Activated B cell treated with CpG ODN at 0.5 μM for 24 hours (primary cell): ENCODE measurements at regions not wholly inside any gene's neighbourhood (a gene's known extent, or its start where the extent isn't known, plus 50 kb on each side); places are given as distances from the start of the nearest gene placed in this dataset.

Experiments used
- ATAC-seq: fragments of 200-7000 bp; cut with Tn5 transposase; one replicate; pipeline ENCODE4 v1.10.0; 2021; ENCODE audit warnings: low read depth, mild to moderate bottlenecking, moderate library complexity
- CTCF ChIA-PET: fragments of 350-600 bp; sonication (Branson Sonifier 250); formaldehyde crosslinking; loops from one replicate; lab custom pipeline; 2021; ENCODE audit warnings: antibody characterized with exemption; lab: Charles Lee
- POLR2A ChIA-PET: fragments of 350-600 bp; sonication (Branson Sonifier 250); formaldehyde crosslinking; loops from one replicate; lab custom pipeline; 2021; ENCODE audit warnings: antibody characterized with exemption; lab: Charles Lee
- DNase-seq: peaks from one replicate; pipeline ENCODE4 v3.0.0; 2022
- H3K27ac Mint-ChIP-seq: one replicate; pipeline ENCODE4 v1.8.0; 2020; ENCODE audit warnings: mixed read lengths
- H3K27me3 Mint-ChIP-seq: one replicate; pipeline ENCODE4 v1.8.0; 2021; ENCODE audit warnings: mixed read lengths
- H3K36me3 Mint-ChIP-seq: one replicate; pipeline ENCODE4 v1.8.0; 2021; ENCODE audit warnings: low read depth, mixed read lengths
- H3K4me1 Mint-ChIP-seq: one replicate; pipeline ENCODE4 v1.8.0; 2021; ENCODE audit warnings: mixed read lengths
- H3K4me3 Mint-ChIP-seq: one replicate; pipeline ENCODE4 v1.8.0; 2020; ENCODE audit warnings: mild to moderate bottlenecking, mixed read lengths
- H3K9me3 Mint-ChIP-seq: one replicate; pipeline ENCODE4 v1.8.0; 2020; ENCODE audit warnings: mixed read lengths
- intact Hi-C: fragments of 100-400 bp; cut with micrococcal nuclease; formaldehyde crosslinking; loops from one replicate; pipeline ENCODE4 v1.15.1; 2024
- TF ChIP-seq, protein P1 (sequence below): fragments of 200-600 bp; IDR thresholded peaks from one replicate; pipeline ENCODE4 v1.8.0; 2022; ENCODE audit warnings: antibody characterized with exemption, mild to moderate bottlenecking

DNA sequence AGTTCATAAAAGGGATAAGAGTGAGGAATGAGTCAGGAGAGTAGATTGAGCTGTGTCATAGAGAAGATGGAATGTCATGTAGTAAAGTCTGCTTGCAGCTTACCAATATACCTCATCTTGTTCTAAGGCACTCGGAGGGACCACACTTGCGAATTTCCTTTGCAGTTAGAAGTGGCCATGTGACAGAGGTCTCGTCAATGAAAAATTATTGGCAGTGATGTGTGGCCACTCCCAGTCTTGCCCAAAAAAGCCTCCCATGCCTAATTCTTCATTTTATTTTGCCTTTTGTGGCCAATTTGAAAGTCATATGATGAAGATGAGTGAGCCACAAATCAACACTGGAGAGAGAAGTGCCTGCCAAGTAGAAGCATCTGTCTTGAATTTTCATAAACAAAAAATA is 465.6 kb upstream of the ZNF385D start:
- no peak for ATAC-seq
- ChIA-PET POLR2A (no interaction called here), CTCF (no interaction called here)
- DNase-seq = no peak
- Mint-ChIP-seq H3K4me3 (no peak overlapping the region), H3K9me3 (peaks cover 2% of the 10 kb centered on the region), H3K27ac (no peak overlapping the region), H3K4me1 (no peaks in the 10 kb centered on the region), H3K36me3 (no peaks in the 10 kb centered on the region), H3K27me3 (no peaks in the 10 kb centered on the region)
- intact Hi-C loops = no loop called here
- TF ChIP-seq, protein P1, sequence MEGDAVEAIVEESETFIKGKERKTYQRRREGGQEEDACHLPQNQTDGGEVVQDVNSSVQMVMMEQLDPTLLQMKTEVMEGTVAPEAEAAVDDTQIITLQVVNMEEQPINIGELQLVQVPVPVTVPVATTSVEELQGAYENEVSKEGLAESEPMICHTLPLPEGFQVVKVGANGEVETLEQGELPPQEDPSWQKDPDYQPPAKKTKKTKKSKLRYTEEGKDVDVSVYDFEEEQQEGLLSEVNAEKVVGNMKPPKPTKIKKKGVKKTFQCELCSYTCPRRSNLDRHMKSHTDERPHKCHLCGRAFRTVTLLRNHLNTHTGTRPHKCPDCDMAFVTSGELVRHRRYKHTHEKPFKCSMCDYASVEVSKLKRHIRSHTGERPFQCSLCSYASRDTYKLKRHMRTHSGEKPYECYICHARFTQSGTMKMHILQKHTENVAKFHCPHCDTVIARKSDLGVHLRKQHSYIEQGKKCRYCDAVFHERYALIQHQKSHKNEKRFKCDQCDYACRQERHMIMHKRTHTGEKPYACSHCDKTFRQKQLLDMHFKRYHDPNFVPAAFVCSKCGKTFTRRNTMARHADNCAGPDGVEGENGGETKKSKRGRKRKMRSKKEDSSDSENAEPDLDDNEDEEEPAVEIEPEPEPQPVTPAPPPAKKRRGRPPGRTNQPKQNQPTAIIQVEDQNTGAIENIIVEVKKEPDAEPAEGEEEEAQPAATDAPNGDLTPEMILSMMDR = no peak

DNA sequence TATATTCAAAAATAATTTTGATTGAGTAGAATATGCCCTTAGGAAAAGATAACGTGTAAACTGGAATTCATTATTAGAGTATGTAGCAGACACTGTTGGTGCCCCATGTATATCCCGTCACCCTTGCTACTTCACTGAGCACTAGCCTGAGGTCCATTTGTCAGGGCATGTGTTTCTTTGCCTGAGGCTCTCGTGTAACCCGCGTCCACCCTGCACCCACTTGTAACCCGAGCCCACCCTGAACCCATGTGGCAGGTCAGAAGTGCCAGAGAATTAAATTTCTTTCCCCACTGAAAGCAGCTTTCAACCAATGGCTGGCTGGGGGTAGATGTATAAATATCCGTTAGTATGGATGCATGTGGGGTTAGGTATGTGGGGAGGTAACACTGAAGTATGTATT is 474.2 kb upstream of the ZNF385D start:
- ChIA-PET POLR2A (no interaction called here), CTCF (no interaction called here)
- no peaks in the 10 kb centered on the region for H3K27me3 Mint-ChIP-seq
- H3K36me3 Mint-ChIP-seq = no peaks in the 10 kb centered on the region
- ATAC-seq (no peak), DNase-seq (no peak)
- no peaks in the 10 kb centered on the region for H3K4me1 Mint-ChIP-seq
- TF ChIP-seq, protein P1 = no peak
- no peak overlapping the region for H3K27ac Mint-ChIP-seq
- no peak overlapping the region for H3K4me3 Mint-ChIP-seq
- H3K9me3 Mint-ChIP-seq = no peaks in the 10 kb centered on the region
- intact Hi-C loops = no loop called here

GRCh38 chr3:22228705-22229104 is 477.7 kb upstream of the ZNF385D start:
- DNase-seq (no peak), ATAC-seq (no peak)
- Mint-ChIP-seq H3K4me1 (no peaks in the 10 kb centered on the region), H3K4me3 (no peak overlapping the region), H3K9me3 (no peaks in the 10 kb centered on the region), H3K27me3 (no peaks in the 10 kb centered on the region), H3K27ac (no peak overlapping the region), H3K36me3 (no peaks in the 10 kb centered on the region)
- intact Hi-C loops = no loop called here
- ChIA-PET POLR2A (no interaction called here), CTCF (no interaction called here)
- TF ChIP-seq, protein P1 = no peak

GRCh38 chr3:22231061-22231460 is 480.1 kb upstream of the ZNF385D start:
- no peak for ATAC-seq
- no peak overlapping the region for H3K4me3 Mint-ChIP-seq
- H3K4me1 Mint-ChIP-seq = no peaks in the 10 kb centered on the region
- TF ChIP-seq, protein P1 = no peak
- no peaks in the 10 kb centered on the region for H3K9me3 Mint-ChIP-seq
- H3K27ac Mint-ChIP-seq = no peak overlapping the region
- ChIA-PET CTCF (no interaction called here), POLR2A (no interaction called here)
- DNase-seq = no peak
- H3K36me3 Mint-ChIP-seq = no peaks in the 10 kb centered on the region
- H3K27me3 Mint-ChIP-seq = no peaks in the 10 kb centered on the region
- intact Hi-C loops = no loop called here

- H3K9me3 Mint-ChIP-seq = no peaks in the 10 kb centered on the region
- ATAC-seq (no peak), DNase-seq (no peak)
- no peaks in the 10 kb centered on the region for H3K36me3 Mint-ChIP-seq
- ChIA-PET POLR2A (no interaction called here), CTCF (no interaction called here)
- no peaks in the 10 kb centered on the region for H3K27me3 Mint-ChIP-seq
- intact Hi-C loops = no loop called here
- TF ChIP-seq, protein P1 = no peak
- no peaks in the 10 kb centered on the region for H3K4me1 Mint-ChIP-seq
- no peak overlapping the region for H3K4me3 Mint-ChIP-seq
- no peak overlapping the region for H3K27ac Mint-ChIP-seq
Observed at GRCh38 chr3:22236490-22237270, 485.7 kb upstream of the ZNF385D start.
